ENCODE measurements at regions not wholly inside any gene's neighbourhood (a gene's known extent, or its start where the extent isn't known, plus 50 kb on each side); places are given as distances from the start of the nearest gene placed in this dataset.

GRCh38 chr4:66872661-66873060 is 672.6 kb downstream of the CENPC start:
- TF ChIP-seq, protein P1, sequence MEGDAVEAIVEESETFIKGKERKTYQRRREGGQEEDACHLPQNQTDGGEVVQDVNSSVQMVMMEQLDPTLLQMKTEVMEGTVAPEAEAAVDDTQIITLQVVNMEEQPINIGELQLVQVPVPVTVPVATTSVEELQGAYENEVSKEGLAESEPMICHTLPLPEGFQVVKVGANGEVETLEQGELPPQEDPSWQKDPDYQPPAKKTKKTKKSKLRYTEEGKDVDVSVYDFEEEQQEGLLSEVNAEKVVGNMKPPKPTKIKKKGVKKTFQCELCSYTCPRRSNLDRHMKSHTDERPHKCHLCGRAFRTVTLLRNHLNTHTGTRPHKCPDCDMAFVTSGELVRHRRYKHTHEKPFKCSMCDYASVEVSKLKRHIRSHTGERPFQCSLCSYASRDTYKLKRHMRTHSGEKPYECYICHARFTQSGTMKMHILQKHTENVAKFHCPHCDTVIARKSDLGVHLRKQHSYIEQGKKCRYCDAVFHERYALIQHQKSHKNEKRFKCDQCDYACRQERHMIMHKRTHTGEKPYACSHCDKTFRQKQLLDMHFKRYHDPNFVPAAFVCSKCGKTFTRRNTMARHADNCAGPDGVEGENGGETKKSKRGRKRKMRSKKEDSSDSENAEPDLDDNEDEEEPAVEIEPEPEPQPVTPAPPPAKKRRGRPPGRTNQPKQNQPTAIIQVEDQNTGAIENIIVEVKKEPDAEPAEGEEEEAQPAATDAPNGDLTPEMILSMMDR (IDR thresholded peaks at IDR 0.05; ENCODE audit: extremely low read depth in 1 of 2, insufficient read depth in 1 of 2, low read depth in 1 of 2, low read length in 2 of 2), result no peak
- TF ChIP-seq POLR2A (IDR thresholded peaks at IDR 0.05; ENCODE audit: low read depth, low read length) (no peak), EZH2 (IDR thresholded peaks at IDR 0.05; ENCODE audit: borderline replicate concordance, low read depth, low read length, severe bottlenecking) (no peak), GATA2 (IDR thresholded peaks at IDR 0.05; ENCODE audit: insufficient read depth, insufficient read length, low read depth, low read length) (no peak)

All from endothelial cell of umbilical vein (primary cell).